HepG2 (cell line): ENCODE measurements at regions not wholly inside any gene's neighbourhood (a gene's known extent, or its start where the extent isn't known, plus 50 kb on each side); places are given as distances from the start of the nearest gene placed in this dataset.

Experiments used
- ARID3A ChIP-seq: IDR thresholded peaks from 2 replicates; pipeline ENCODE4 v1.6.1; 2012; ENCODE audit warnings: low read depth, low read length, improper control_type of control experiment
- ATF6 ChIP-seq: sonication (generic); formaldehyde crosslinking; conservative IDR thresholded peaks from 2 replicates; pipeline ENCODE4 v1.4.0; 2020; ENCODE audit warnings: missing genetic modification reagents
- CTCF ChIP-seq: sonication (generic); formaldehyde crosslinking; IDR thresholded peaks from 2 replicates; pipeline ENCODE4 v1.5.0; 2020; ENCODE audit warnings: mild to moderate bottlenecking, missing genetic modification reagents, moderate library complexity
- ETS1 ChIP-seq: sonication (generic); formaldehyde crosslinking; IDR thresholded peaks from 2 replicates; pipeline ENCODE4 v1.4.0; 2020; ENCODE audit warnings: missing genetic modification reagents
- HOXA9 ChIP-seq: sonication (generic); formaldehyde crosslinking; IDR thresholded peaks from 2 replicates; pipeline ENCODE4 v1.8.1; 2022; ENCODE audit warnings: missing genetic modification reagents, mild to moderate bottlenecking, moderate library complexity, borderline replicate concordance
- NBN ChIP-seq: fragments of 450-650 bp; conservative IDR thresholded peaks from 2 replicates; pipeline ENCODE4 v1.6.1; 2017
- NR2F1 ChIP-seq, 2 experiments: fragments of 450-650 bp in 1 of 2; formaldehyde crosslinking in 1 of 2; IDR thresholded peaks; 2 replicates each; pipeline versions ENCODE4 v1.5.0 to v1.6.1; 2016 to 2020; ENCODE audit warnings: mild to moderate bottlenecking in 1 of 2, missing compliant biosample characterization in 1 of 2, missing genetic modification reagents in 1 of 2, moderate library complexity in 1 of 2
- POGZ ChIP-seq: sonication (generic); formaldehyde crosslinking; IDR thresholded peaks from 2 replicates; pipeline ENCODE4 v1.4.0; 2020; ENCODE audit warnings: mild to moderate bottlenecking, missing genetic modification reagents
- RNF2 ChIP-seq: fragments of 450-650 bp; conservative IDR thresholded peaks from 2 replicates; pipeline ENCODE4 v1.6.1; 2016; ENCODE audit warnings: low read depth
- SMARCC2 ChIP-seq: fragments of 450-650 bp; IDR thresholded peaks from 2 replicates; pipeline ENCODE4 v1.6.1; 2017; ENCODE audit warnings: antibody characterized with exemption, mild to moderate bottlenecking
- SOX13 ChIP-seq, 3 experiments: fragments of 450-650 bp in 1 of 3; sonication (generic) in 1 of 3; formaldehyde crosslinking in 1 of 3; IDR thresholded peaks in 2 of 3; conservative IDR thresholded peaks in 1 of 3; 2 replicates each; pipeline versions ENCODE4 v1.5.0 to v1.6.1; 2016 to 2020; ENCODE audit warnings: antibody characterized with exemption in 1 of 3, mild to moderate bottlenecking in 1 of 3, missing compliant biosample characterization in 1 of 3, missing genetic modification reagents in 1 of 3, moderate library complexity in 1 of 3
- SOX5 ChIP-seq: IDR thresholded peaks from 2 replicates; pipeline ENCODE4 v1.6.1; 2016; ENCODE audit warnings: borderline replicate concordance
- THAP8 ChIP-seq: sonication (generic); formaldehyde crosslinking; IDR thresholded peaks from 2 replicates; pipeline ENCODE4 v1.5.1; 2020; ENCODE audit warnings: missing genetic modification reagents, mild to moderate bottlenecking, borderline replicate concordance
- ZBTB4 ChIP-seq: sonication (generic); formaldehyde crosslinking; IDR thresholded peaks from 2 replicates; pipeline ENCODE4 v1.4.0; 2020; ENCODE audit warnings: missing genetic modification reagents, mild to moderate bottlenecking, borderline replicate concordance
- ZNF138 ChIP-seq: sonication (generic); formaldehyde crosslinking; IDR thresholded peaks from 2 replicates; pipeline ENCODE4 v1.5.0; 2020; ENCODE audit warnings: mild to moderate bottlenecking, low read depth, missing genetic modification reagents
- ZNF253 ChIP-seq: sonication (generic); formaldehyde crosslinking; IDR thresholded peaks from 2 replicates; pipeline ENCODE4 v1.8.0; 2022; ENCODE audit warnings: mild to moderate bottlenecking, missing genetic modification reagents, borderline replicate concordance
- ZNF792 ChIP-seq: IDR thresholded peaks from 2 replicates; pipeline ENCODE4 v1.6.1; 2016

GRCh38 chrX:129262912-129263311, 260.4 kb downstream of the SMARCA1 start (continued):
- peak in 1 of 2 experiments; percentile 42; a peak in 1 of 4 replicates for TF ChIP-seq NR2F1 (CRISPR knock-in tag; IDR thresholded peaks at IDR 0.05)
- TF ChIP-seq SOX5 = peak; percentile 51; the same call in 1 of the 2 replicates
- no peak for TF ChIP-seq HOXA9 (CRISPR knock-in tag)
- no peak for TF ChIP-seq ATF6 (CRISPR knock-in tag)
- peak; percentile 46; the same call in 1 of the 2 replicates for TF ChIP-seq ARID3A
- TF ChIP-seq ZNF792 (CRISPR knock-in tag) = no peak
- no peak for TF ChIP-seq ETS1 (CRISPR knock-in tag)
- TF ChIP-seq ZBTB4 = no peak
- TF ChIP-seq RNF2 = no peak
- TF ChIP-seq POGZ (CRISPR knock-in tag) = 0 out of 2 replicates have a peak, but pooled peaks have one; percentile 11
- TF ChIP-seq ZNF253 (CRISPR knock-in tag) = no peak
- no peak for TF ChIP-seq NBN
- no peak for TF ChIP-seq SMARCC2
- TF ChIP-seq THAP8 = no peak
- TF ChIP-seq ZNF138 (CRISPR knock-in tag) = no peak
- peak; percentile 51 for TF ChIP-seq CTCF (CRISPR knock-in tag)
- no peak for TF ChIP-seq SOX13 (IDR thresholded peaks at IDR 0.05)
- peak in 1 of 2 experiments; percentile 78; a peak in 2 of 4 replicates for TF ChIP-seq SOX13 (CRISPR knock-in tag; conservative IDR thresholded peaks at IDR 0.05 in 1 of 2, IDR thresholded peaks at IDR 0.05 in 1 of 2)
